Left lung (tissue), 4 donors: ENCODE measurements at regions not wholly inside any gene's neighbourhood (a gene's known extent, or its start where the extent isn't known, plus 50 kb on each side); places are given as distances from the start of the nearest gene placed in this dataset.

Experiments
- ATAC-seq: fragments of 200-7000 bp; cut with Tn5 transposase; one replicate; pipeline ENCODE4 v1.9.1; 2020; ENCODE audit warnings: moderate library complexity
- DNase-seq, 4 donors: peaks; one replicate each; pipeline ENCODE4 v3.0.0-alpha.2; 2013 to 2020
- H3K27ac ChIP-seq, 2 donors: fragments of 200-600 bp; sonication (generic) in 1 of 2; one replicate each; pipeline versions ENCODE4 v1.5.0 to v1.8.0; 2020 to 2021
- H3K27me3 ChIP-seq, 2 donors: fragments of 200-600 bp; sonication (generic) in 1 of 2; one replicate each; pipeline versions ENCODE4 v1.5.0 to v1.8.0; 2020 to 2021
- H3K36me3 ChIP-seq, 2 donors: fragments of 200-600 bp; sonication (generic) in 1 of 2; one replicate each; pipeline versions ENCODE4 v1.5.0 to v1.8.0; 2020 to 2021
- H3K4me1 ChIP-seq, 2 donors: fragments of 200-600 bp; one replicate each; pipeline ENCODE4 v1.8.0; 2021
- H3K4me3 ChIP-seq, 2 donors: fragments of 200-600 bp; sonication (generic) in 1 of 2; one replicate each; pipeline versions ENCODE4 v1.5.0 to v1.8.0; 2020 to 2021; ENCODE audit warnings: mild to moderate bottlenecking in 1 of 2
- H3K9me3 ChIP-seq, 2 donors: fragments of 200-600 bp; sonication (generic) in 1 of 2; one replicate each; pipeline versions ENCODE4 v1.5.0 to v1.8.0; 2020 to 2021
- CTCF ChIP-seq, 2 donors: fragments of 200-600 bp; sonication (generic) in 1 of 2; IDR thresholded peaks; one replicate each; pipeline versions ENCODE4 v1.5.0 to v1.8.0; 2021; ENCODE audit warnings: antibody characterized with exemption in 2 of 2
- intact Hi-C, 2 donors: fragments of 100-400 bp; cut with DNase I; formaldehyde crosslinking; loops; one replicate each; pipeline versions ENCODE4 v1.11.2 to v1.14.2; 2022
- donor health status: DM: no; HTN: yes; CAD: no.
- donor health status: DM: no; HTN: no; CAD: no.

DNA sequence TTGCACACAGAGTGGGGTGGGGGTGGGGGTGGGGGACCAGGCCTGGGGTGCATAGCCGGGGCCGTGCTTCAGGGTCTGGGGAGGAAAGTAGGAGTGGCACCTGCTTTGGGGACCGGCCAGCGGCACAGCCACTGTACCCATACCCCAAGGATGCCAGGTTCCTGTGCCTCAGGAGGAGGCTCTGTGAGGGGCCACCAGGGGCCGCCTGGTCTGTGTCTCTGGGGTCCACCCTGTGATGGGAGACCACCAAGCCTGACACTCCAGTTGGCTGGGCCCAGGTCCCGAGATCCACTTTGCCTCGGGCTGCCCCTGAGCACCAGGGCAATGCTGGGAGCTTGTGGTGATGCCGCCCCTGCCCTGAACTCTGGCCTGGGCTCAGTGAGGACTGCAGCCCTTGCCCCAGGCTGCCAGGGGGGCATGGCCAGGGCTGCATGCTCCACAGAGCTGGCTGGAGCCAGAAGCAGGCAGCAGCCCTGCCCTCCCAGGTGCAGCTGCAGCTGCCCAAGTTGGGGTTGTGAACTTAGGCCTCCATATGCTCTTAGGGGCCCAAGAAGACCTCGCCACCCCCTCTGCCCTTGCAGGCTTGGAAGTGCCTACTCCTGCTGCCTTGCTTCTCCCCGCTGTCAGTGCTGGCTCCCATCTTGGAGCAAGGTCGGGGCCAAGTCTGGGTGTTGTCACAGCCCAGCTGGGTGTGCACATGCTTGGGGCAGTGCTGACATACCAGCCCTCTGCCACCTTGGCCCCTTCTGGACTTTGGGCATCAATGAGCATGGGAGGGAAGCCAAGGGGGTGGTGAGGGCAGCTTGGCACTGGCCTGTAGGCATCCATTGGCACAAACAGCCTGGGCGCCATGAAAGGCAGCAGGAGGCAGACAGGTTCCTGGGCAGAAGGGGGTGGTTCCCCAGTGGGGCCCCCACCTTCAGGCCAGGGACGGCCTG, 123.3 kb upstream of the THY1 start:
- Histone ChIP-seq H3K27ac (no peak overlapping the region), H3K4me3 (no peak overlapping the region), H3K36me3 (no peaks in the 10 kb centered on the region), H3K4me1 (no peaks in the 10 kb centered on the region), H3K9me3 (peaks cover 0 to 13% of the 10 kb centered on the region in 2 donors), H3K27me3 (no peaks in the 10 kb centered on the region)
- intact Hi-C loops = no loop called here
- no peak for DNase-seq
- no peak for ATAC-seq
- TF ChIP-seq CTCF (IDR thresholded peaks at IDR 0.05) = no peak

GRCh38 chr11:119540370-119541125, 117.6 kb upstream of the THY1 start:
- Histone ChIP-seq H3K4me3 (no peak overlapping the region), H3K9me3 (no peaks in the 10 kb centered on the region), H3K4me1 (peaks cover 0 to 10% of the 10 kb centered on the region in 2 donors), H3K27ac (no peak overlapping the region), H3K27me3 (no peaks in the 10 kb centered on the region), H3K36me3 (no peaks in the 10 kb centered on the region)
- TF ChIP-seq CTCF (IDR thresholded peaks at IDR 0.05) = no peak
- intact Hi-C loops = no loop called here
- DNase-seq (no peak), ATAC-seq (no peak)

GRCh38 chr11:119539583-119539982, 116.6 kb upstream of the THY1 start:
- no peak overlapping the region for H3K4me3 ChIP-seq
- H3K4me1 ChIP-seq = peaks cover 0 to 10% of the 10 kb centered on the region in 2 donors
- DNase-seq (no peak), ATAC-seq (no peak)
- H3K9me3 ChIP-seq = no peaks in the 10 kb centered on the region
- H3K27ac ChIP-seq = no peak overlapping the region
- intact Hi-C loops = no loop called here
- TF ChIP-seq CTCF (IDR thresholded peaks at IDR 0.05) = no peak
- no peaks in the 10 kb centered on the region for H3K36me3 ChIP-seq
- no peaks in the 10 kb centered on the region for H3K27me3 ChIP-seq

- Histone ChIP-seq H3K4me3 (no peak overlapping the region), H3K9me3 (no peaks in the 10 kb centered on the region), H3K36me3 (no peaks in the 10 kb centered on the region), H3K27ac (no peak overlapping the region), H3K4me1 (peaks cover 0 to 13% of the 10 kb centered on the region in 2 donors), H3K27me3 (no peaks in the 10 kb centered on the region)
- ATAC-seq (no peak), DNase-seq (no peak)
- intact Hi-C loops = no loop called here
- TF ChIP-seq CTCF (IDR thresholded peaks at IDR 0.05) = no peak
Observed at GRCh38 chr11:119538753-119539152, 115.8 kb upstream of the THY1 start.
